MG63 (cell line): ENCODE measurements at regions not wholly inside any gene's neighbourhood (a gene's known extent, or its start where the extent isn't known, plus 50 kb on each side); places are given as distances from the start of the nearest gene placed in this dataset.
"Not testable (repeated sequence)": the region's sequence is repeated elsewhere in the genome, so short reads cannot be mapped to it uniquely, and the experiment has no call there.

Experiments used
- DNase-seq: peaks from one replicate; pipeline ENCODE4 v3.0.0-alpha.2; 2020
- H3K27me3 ChIP-seq: fragments of 250-450 bp; sonication (Bioruptor Pico); 2 replicates; pipeline ENCODE4 v1.5.1; 2020; ENCODE audit warnings: mild to moderate bottlenecking, moderate library complexity
- H3K36me3 ChIP-seq: fragments of 250-450 bp; sonication (Bioruptor Pico); 2 replicates; pipeline ENCODE4 v1.5.1; 2020; ENCODE audit warnings: mild to moderate bottlenecking, moderate library complexity
- H3K4me3 ChIP-seq: fragments of 250-450 bp; sonication (Bioruptor Pico); 2 replicates; pipeline ENCODE4 v1.5.1; 2020; ENCODE audit warnings: mild to moderate bottlenecking, moderate library complexity
- H3K9me3 ChIP-seq: fragments of 250-450 bp; sonication (Bioruptor Pico); 2 replicates; pipeline ENCODE4 v1.5.1; 2020; ENCODE audit warnings: mild to moderate bottlenecking, moderate library complexity

GRCh38 chr3:150291515-150291914, 116.6 kb upstream of the TSC22D2 start:
- no peak overlapping the region for H3K4me3 ChIP-seq
- no peaks in the 10 kb centered on the region for H3K27me3 ChIP-seq
- H3K36me3 ChIP-seq: no peaks in the 10 kb centered on the region
- no peak for DNase-seq
- H3K9me3 ChIP-seq: peaks cover 8% of the 10 kb centered on the region

GRCh38 chr3:150286390-150287147, 121.5 kb upstream of the TSC22D2 start:
- no peaks in the 10 kb centered on the region for H3K36me3 ChIP-seq
- no peak overlapping the region for H3K4me3 ChIP-seq
- peaks cover 12% of the 10 kb centered on the region for H3K9me3 ChIP-seq
- no peaks in the 10 kb centered on the region for H3K27me3 ChIP-seq
- DNase-seq: no peak

GRCh38 chr3:150285601-150286000, 122.5 kb upstream of the TSC22D2 start:
- DNase-seq: no peak
- Histone ChIP-seq H3K36me3 (no peaks in the 10 kb centered on the region), H3K9me3 (peaks cover 8% of the 10 kb centered on the region), H3K4me3 (no peak overlapping the region), H3K27me3 (no peaks in the 10 kb centered on the region)

GRCh38 chr3:150278843-150279381, 129.2 kb upstream of the TSC22D2 start:
- DNase-seq: no peak
- H3K27me3 ChIP-seq: no peaks in the 10 kb centered on the region

GRCh38 chr3:150278195-150278594, 129.9 kb upstream of the TSC22D2 start:
- DNase-seq: no peak
- no peak overlapping the region for H3K4me3 ChIP-seq
- no peaks in the 10 kb centered on the region for H3K36me3 ChIP-seq
- H3K27me3 ChIP-seq: no peaks in the 10 kb centered on the region
- H3K9me3 ChIP-seq: peaks cover 5% of the 10 kb centered on the region; the same call in 1 of the 2 replicates

More at GRCh38 chr3:150278843-150279381, 129.2 kb upstream of the TSC22D2 start:
- Histone ChIP-seq H3K9me3 (peaks cover 5% of the 10 kb centered on the region; the same call in 1 of the 2 replicates), H3K4me3 (no peak overlapping the region), H3K36me3 (no peaks in the 10 kb centered on the region)

GRCh38 chr3:150277444-150277843, 130.7 kb upstream of the TSC22D2 start:
- no peak overlapping the region for H3K4me3 ChIP-seq
- no peaks in the 10 kb centered on the region for H3K36me3 ChIP-seq
- no peaks in the 10 kb centered on the region for H3K27me3 ChIP-seq
- no peak for DNase-seq
- H3K9me3 ChIP-seq: peaks cover 5% of the 10 kb centered on the region; the same call in 1 of the 2 replicates

- Histone ChIP-seq H3K36me3 (no peaks in the 10 kb centered on the region), H3K9me3 (no peaks in the 10 kb centered on the region), H3K27me3 (no peaks in the 10 kb centered on the region), H3K4me3 (no peak overlapping the region)
- no peak for DNase-seq
Measured at GRCh38 chr3:150275941-150276340, 132.2 kb upstream of the TSC22D2 start.

- no peaks in the 10 kb centered on the region for H3K27me3 ChIP-seq
- no peak overlapping the region for H3K4me3 ChIP-seq
- H3K36me3 ChIP-seq: no peaks in the 10 kb centered on the region
- DNase-seq: no peak
- H3K9me3 ChIP-seq: no peaks in the 10 kb centered on the region
Measured at GRCh38 chr3:150274372-150274771, 133.7 kb upstream of the TSC22D2 start.

GRCh38 chr3:150273396-150273795, 134.7 kb upstream of the TSC22D2 start:
- no peaks in the 10 kb centered on the region for H3K27me3 ChIP-seq
- no peaks in the 10 kb centered on the region for H3K36me3 ChIP-seq
- DNase-seq: no peak
- H3K9me3 ChIP-seq: no peaks in the 10 kb centered on the region
- H3K4me3 ChIP-seq: no peak overlapping the region

- DNase-seq: no peak
- no peaks in the 10 kb centered on the region for H3K27me3 ChIP-seq
- H3K4me3 ChIP-seq: no peak overlapping the region
- H3K9me3 ChIP-seq: no peaks in the 10 kb centered on the region
- no peaks in the 10 kb centered on the region for H3K36me3 ChIP-seq
Measured at GRCh38 chr3:150271591-150271960, 136.5 kb upstream of the TSC22D2 start.

- no peak for DNase-seq
- Histone ChIP-seq H3K4me3 (no peak overlapping the region), H3K27me3 (no peaks in the 10 kb centered on the region), H3K9me3 (no peaks in the 10 kb centered on the region), H3K36me3 (no peaks in the 10 kb centered on the region)
Measured at GRCh38 chr3:150270883-150271590, 137.1 kb upstream of the TSC22D2 start.

GRCh38 chr3:150270444-150270843, 137.7 kb upstream of the TSC22D2 start:
- H3K9me3 ChIP-seq, H3K27me3 ChIP-seq, H3K4me3 ChIP-seq, H3K36me3 ChIP-seq, DNase-seq: not testable (repeated sequence)

- H3K27me3 ChIP-seq: no peaks in the 10 kb centered on the region
- H3K36me3 ChIP-seq: no peaks in the 10 kb centered on the region
- no peak overlapping the region for H3K4me3 ChIP-seq
- no peaks in the 10 kb centered on the region for H3K9me3 ChIP-seq
- DNase-seq: no peak
Measured at GRCh38 chr3:150269526-150269925, 138.6 kb upstream of the TSC22D2 start.

GRCh38 chr3:150268426-150269391, 139.4 kb upstream of the TSC22D2 start:
- H3K36me3 ChIP-seq: no peaks in the 10 kb centered on the region
- DNase-seq: no peak
- no peaks in the 10 kb centered on the region for H3K27me3 ChIP-seq
- H3K4me3 ChIP-seq: no peak overlapping the region
- H3K9me3 ChIP-seq: no peaks in the 10 kb centered on the region

GRCh38 chr3:150267288-150267687, 140.8 kb upstream of the TSC22D2 start:
- Histone ChIP-seq H3K9me3 (no peaks in the 10 kb centered on the region), H3K4me3 (no peak overlapping the region), H3K27me3 (no peaks in the 10 kb centered on the region), H3K36me3 (no peaks in the 10 kb centered on the region)
- DNase-seq: no peak

GRCh38 chr3:150265305-150265704, 142.8 kb upstream of the TSC22D2 start:
- no peaks in the 10 kb centered on the region for H3K9me3 ChIP-seq
- no peak overlapping the region for H3K4me3 ChIP-seq
- no peaks in the 10 kb centered on the region for H3K36me3 ChIP-seq
- no peak for DNase-seq
- H3K27me3 ChIP-seq: no peaks in the 10 kb centered on the region
